HG02884 (cell line): ENCODE measurements at regions not wholly inside any gene's neighbourhood (a gene's known extent, or its start where the extent isn't known, plus 50 kb on each side); places are given as distances from the start of the nearest gene placed in this dataset.

Experiments
- ATAC-seq: cut with Tn5 transposase; IDR thresholded peaks from one replicate; pipeline ENCODE4 v1.9.1; 2021; ENCODE audit warnings: mild to moderate bottlenecking, moderate library complexity; ENCODE audit not compliant: unreplicated experiment

GRCh38 chr10:2139746-2140145 lies 402.4 kb upstream of the ADARB2 start:
- no peak for ATAC-seq

GRCh38 chr10:2137549-2138174 lies 400.3 kb upstream of the ADARB2 start:
- ATAC-seq = no peak

DNA sequence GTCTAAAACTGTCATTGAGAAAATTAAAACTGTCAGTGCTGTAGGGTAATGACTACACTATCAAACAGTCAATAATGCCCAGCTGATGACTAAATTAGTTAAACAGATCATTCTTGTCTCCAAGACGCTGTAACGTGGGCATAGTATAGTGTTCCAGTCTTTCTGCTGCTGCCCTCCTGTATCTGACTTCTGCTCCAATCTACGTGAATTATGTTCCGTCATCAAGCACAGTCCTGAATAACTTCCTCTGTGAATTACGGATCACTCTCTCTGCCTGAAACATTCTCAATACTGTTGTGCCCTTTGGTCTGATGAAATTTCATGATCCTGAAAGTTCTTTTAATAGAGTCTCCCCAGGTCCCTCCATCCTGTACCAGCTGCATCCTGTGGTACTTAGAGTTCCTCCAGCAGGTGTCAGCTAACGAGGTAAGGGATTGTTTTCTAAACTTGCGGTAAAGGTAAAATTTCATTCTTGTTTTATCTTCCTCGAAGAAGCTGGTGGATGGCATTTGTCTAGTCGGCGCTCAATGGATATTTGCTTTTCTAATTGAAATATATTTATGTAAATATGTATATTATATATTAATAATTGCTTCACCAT lies 393.5 kb upstream of the ADARB2 start:
- ATAC-seq = no peak

DNA sequence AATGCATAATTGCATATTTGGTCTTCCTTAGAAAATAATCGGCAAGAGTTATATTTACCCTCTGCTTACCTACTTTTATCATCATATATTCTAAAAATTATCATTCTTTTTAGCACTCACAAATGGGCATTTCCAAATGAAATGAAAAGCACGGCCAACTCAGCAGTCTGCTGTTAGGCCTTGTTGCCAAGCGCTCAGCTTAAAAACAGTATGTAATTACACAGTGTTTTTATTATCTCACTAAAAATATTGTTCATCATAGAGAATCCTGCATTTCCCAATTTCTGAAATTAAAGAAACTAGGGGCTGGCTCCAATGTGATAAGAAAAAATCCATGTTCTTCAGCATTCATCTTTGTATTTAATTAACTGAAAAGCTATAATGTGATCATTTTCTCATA lies 391.7 kb upstream of the ADARB2 start:
- no peak for ATAC-seq

DNA sequence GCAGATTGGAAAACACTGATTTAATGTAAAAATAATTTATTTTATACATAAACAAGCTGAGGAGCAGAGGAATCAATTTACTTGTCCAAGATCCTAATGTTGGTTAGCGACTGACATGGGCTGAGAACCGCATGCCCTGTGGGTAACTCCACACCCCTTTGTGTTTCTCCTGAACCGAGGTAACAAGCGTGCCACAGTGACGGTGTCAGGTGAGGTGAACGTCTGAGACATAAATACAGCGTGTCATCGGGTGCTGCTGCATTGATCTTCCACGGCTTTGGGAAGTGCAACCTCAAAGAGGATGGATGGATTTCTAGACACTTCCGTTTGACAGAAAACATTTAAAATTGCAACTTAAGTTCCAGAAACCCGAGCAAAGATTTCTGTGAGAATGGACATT lies 386.8 kb upstream of the ADARB2 start:
- no peak for ATAC-seq

GRCh38 chr10:2122431-2123124 lies 385.3 kb upstream of the ADARB2 start:
- ATAC-seq = no peak

- no peak for ATAC-seq
These were observed 384.6 kb upstream of the ADARB2 start for GRCh38 chr10:2121929-2122328.

DNA sequence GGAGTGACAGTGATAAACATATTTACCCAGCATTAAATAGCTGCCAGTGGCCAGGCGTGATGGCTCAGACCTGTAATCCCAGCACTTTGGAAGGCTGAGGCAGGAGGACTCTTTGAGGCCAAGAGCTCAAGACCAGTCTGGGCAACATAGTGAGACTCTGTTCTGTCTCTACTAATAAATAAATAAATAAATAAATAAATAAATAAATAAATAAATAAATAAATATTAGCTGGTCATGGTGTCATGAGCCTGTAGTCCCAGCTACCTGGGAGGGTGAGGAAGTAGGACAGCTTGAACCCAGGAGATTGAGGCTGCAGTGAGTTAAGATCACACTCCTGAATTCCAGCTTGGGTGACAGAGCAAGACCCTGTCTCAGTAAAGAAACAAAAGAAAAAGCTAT lies 384.0 kb upstream of the ADARB2 start:
- no peak for ATAC-seq

- ATAC-seq = no peak
These were observed 383.4 kb upstream of the ADARB2 start for GRCh38 chr10:2120746-2121145.

DNA sequence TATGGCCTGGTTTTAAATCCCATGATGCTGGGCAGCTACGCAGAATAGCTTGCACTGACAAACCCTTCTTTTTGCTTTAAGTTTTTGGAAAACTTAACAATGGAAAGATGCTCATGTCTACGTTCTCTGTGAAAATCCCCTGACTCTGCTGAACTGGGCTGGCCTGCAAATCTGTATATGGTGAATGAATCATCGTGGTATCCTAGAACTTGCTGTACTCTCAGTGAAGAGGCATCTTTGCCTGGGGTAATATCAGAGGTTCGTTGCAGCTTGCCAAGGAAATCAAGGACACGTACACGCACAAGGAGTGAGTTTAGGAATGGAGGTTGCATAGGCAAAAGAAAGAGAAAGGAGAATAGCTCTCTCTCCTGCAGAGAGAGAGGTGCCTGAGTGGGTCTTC lies 382.0 kb upstream of the ADARB2 start:
- no peak for ATAC-seq

GRCh38 chr10:2118201-2118600 lies 380.9 kb upstream of the ADARB2 start:
- ATAC-seq = no peak

DNA sequence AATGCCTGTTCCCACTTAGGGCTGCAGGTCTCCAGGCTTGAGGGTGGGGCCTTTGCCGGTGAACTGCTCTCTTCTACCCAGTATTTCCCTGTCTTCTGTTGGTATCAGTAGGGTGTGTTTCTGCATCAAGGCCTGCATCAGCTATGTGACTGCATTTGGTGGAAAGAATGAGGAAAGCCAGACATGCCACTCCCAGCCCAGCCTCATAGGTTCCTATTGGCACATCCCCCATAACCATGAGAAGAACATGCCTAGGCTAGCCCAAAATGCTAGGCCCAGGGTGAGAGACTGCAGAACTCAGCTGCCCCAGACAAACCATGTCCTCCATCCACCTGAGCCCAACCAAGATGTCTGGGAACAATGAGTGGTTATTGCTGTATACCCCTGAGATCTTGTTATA lies 380.3 kb upstream of the ADARB2 start:
- ATAC-seq = no peak

- ATAC-seq = no peak
These were observed 374.6 kb upstream of the ADARB2 start for GRCh38 chr10:2111965-2112364.

GRCh38 chr10:2108496-2108895 lies 371.2 kb upstream of the ADARB2 start:
- no peak for ATAC-seq

- no peak for ATAC-seq
These were observed 369.3 kb upstream of the ADARB2 start for GRCh38 chr10:2106641-2107040.

DNA sequence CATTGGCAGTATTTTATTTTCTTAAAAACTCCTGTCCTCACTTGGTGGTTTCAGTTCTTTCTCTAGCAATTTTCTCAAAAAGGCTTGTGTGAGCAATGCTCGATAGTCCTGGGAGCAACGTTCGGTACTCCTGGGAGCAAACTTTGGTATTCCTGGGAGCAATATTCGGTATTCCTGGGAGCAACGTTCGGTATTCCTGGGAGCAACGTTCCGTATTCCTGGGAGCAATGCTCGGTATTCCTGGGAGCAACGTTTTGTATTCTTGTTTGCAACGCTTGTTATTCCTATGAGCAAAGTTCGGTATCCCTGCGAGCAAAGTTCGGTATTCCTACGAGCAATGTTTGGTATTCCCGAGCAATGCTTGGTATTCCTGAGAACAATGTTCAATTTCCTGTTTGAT lies 362.0 kb upstream of the ADARB2 start:
- ATAC-seq = no peak

- no peak for ATAC-seq
These were observed 360.6 kb upstream of the ADARB2 start for GRCh38 chr10:2097937-2098336.

DNA sequence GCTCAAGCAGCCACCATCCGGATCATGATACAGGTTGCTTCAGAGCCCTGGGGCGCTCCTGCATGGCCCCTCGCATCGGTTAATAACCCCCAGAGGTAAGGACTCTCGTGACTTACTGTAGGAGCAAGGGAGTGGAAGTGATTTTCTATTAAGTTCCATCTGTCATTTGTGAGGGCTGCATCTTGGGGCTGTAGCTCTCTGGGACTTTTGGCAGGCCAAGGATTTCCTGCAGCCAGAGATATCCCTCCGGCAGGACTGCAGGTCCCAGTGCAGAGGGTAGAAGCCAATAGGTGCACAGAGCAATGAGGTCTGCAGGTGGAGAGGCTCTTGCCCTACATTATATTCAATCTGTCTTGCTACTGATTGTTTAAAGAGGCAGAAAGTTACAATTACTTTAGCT lies 356.8 kb upstream of the ADARB2 start:
- no peak for ATAC-seq

DNA sequence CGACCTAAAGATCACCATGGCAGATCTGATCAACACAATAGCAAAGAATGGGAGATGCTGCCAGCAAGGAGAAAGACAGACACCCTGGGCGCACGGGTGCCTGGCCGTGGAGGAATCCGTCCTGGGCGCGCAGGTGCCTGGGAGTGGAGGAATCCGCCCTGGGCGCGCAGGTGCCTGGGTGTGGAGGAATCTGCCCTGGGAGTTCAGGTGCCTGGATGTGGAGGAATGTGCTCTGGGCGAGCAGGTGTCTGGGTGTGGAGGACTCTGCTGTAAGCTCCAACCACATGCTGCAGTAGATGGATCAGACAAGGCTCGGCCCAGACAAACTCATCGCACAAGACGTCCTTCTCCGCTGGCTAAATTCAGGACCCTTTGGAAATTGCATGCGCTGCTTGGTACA lies 346.3 kb upstream of the ADARB2 start:
- no peak for ATAC-seq

- no peak for ATAC-seq
These were observed 344.2 kb upstream of the ADARB2 start for GRCh38 chr10:2081501-2081900.

- no peak for ATAC-seq
These were observed 342.3 kb upstream of the ADARB2 start for GRCh38 chr10:2079603-2080078.

GRCh38 chr10:2077231-2077630 lies 339.9 kb upstream of the ADARB2 start:
- no peak for ATAC-seq
